Adrenal gland (tissue), 9 donors: ENCODE measurements at regions not wholly inside any gene's neighbourhood (a gene's known extent, or its start where the extent isn't known, plus 50 kb on each side); places are given as distances from the start of the nearest gene placed in this dataset.

Experiments
- DNase-seq, 7 donors: peaks; one replicate each; pipeline ENCODE4 v3.0.0-alpha.2; 2019 to 2020
- H3K27ac ChIP-seq, 5 donors: fragments of 200-600 bp; sonication (generic) in 4 of 5; 1 replicate in 3 of 5; 2 replicates in 2 of 5; pipeline versions ENCODE4 v1.5.1 to v1.8.0; 2016 to 2020; ENCODE audit warnings: mild to moderate bottlenecking in 1 of 5
- H3K27me3 ChIP-seq: fragments of 200-600 bp; 2 replicates; pipeline ENCODE4 v1.8.0; 2021
- H3K36me3 ChIP-seq, 2 donors: fragments of 200-600 bp; replicated peaks in 1 of 2; 1 replicate in 1 of 2; 2 replicates in 1 of 2; pipeline versions ENCODE4 v1.5.1 to v1.8.0; 2018 to 2022
- H3K4me1 ChIP-seq, 2 donors: fragments of 200-600 bp; replicated peaks in 1 of 2; 1 replicate in 1 of 2; 2 replicates in 1 of 2; pipeline versions ENCODE4 v1.5.1 to v1.8.0; 2018 to 2021
- H3K4me3 ChIP-seq, 4 donors: fragments of 200-600 bp; sonication (generic) in 3 of 4; one replicate each; pipeline ENCODE4 v1.5.1; 2016 to 2018
- H3K9me3 ChIP-seq, 3 donors: fragments of 200-600 bp; sonication (generic) in 1 of 3; replicated peaks in 1 of 3; 1 replicate in 2 of 3; 2 replicates in 1 of 3; pipeline versions ENCODE4 v1.5.1 to v1.8.0; 2016 to 2021
- POLR2A ChIP-seq, 2 donors: fragments of 450-650 bp; IDR thresholded peaks; one replicate each; pipeline ENCODE4 v1.6.1; 2017; ENCODE audit warnings: antibody characterized with exemption in 2 of 2, mild to moderate bottlenecking in 2 of 2, moderate library complexity in 1 of 2
- WGBS, 4 donors: extraction: QIAGEN DNeasy Blood & Tissue Kit in 2 of 4; methylation state at CpG; one replicate each; pipeline versions ENCODE4 v1.1.5 to v1.1.7; 2013 to 2017; 5-methylcytosine and 5-hydroxymethylcytosine counted together
- intact Hi-C, 2 donors: fragments of 100-400 bp; cut with DNase I; formaldehyde crosslinking; loops; one replicate each; pipeline versions ENCODE4 v1.14.1 to v1.15.0; 2022 to 2023
- TF ChIP-seq, protein P1 (sequence below), 6 experiments: fragments of 450-650 bp in 4 of 6; fragments of 200-600 bp in 2 of 6; sonication (generic) in 1 of 6; IDR thresholded peaks; 1 replicate in 5 of 6; 2 replicates in 1 of 6; pipeline versions ENCODE4 v1.5.1 to v1.8.0; 2016 to 2021; ENCODE audit warnings: antibody characterized with exemption in 6 of 6, mild to moderate bottlenecking in 2 of 6, moderate library complexity in 1 of 6
- donor health status: healthy with polysubstance abuse.
- donor health status: Bipolar disorder and iron deficiency.
- donor health status: DM: yes; HTN: yes; CAD: no.
- donor health status: DM: no; HTN: no; CAD: no.
- donor health status: DM: no; HTN: no; CAD: no.

DNA sequence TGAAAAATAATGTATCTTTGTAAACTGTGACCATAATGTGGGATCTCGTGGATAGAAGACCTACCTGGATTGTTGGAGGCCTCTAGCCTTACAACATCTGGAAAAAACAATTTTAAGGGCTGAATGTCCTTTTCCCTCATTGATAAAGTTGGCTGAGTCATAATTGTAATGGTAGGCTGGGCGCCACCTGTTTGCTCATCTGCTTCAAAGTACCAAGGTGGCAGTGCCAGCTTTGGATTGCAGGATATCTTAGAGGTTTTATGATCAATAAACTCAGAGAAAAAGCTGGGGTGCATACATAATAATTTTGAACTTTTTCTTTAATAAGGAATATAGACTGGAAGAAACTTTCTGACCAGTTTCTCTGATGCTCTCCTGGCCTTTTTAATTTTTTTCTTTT lies 653.4 kb downstream of the MMUT start:
- WGBS, 4 donors, result 69 to 85% (median 77%) methylated on average over 2 of the region's 2 CpGs
- no peak overlapping the region for H3K4me3 ChIP-seq
- intact Hi-C loops, result no loop called here
- TF ChIP-seq POLR2A (IDR thresholded peaks at IDR 0.05), result no peak
- TF ChIP-seq, protein P1, sequence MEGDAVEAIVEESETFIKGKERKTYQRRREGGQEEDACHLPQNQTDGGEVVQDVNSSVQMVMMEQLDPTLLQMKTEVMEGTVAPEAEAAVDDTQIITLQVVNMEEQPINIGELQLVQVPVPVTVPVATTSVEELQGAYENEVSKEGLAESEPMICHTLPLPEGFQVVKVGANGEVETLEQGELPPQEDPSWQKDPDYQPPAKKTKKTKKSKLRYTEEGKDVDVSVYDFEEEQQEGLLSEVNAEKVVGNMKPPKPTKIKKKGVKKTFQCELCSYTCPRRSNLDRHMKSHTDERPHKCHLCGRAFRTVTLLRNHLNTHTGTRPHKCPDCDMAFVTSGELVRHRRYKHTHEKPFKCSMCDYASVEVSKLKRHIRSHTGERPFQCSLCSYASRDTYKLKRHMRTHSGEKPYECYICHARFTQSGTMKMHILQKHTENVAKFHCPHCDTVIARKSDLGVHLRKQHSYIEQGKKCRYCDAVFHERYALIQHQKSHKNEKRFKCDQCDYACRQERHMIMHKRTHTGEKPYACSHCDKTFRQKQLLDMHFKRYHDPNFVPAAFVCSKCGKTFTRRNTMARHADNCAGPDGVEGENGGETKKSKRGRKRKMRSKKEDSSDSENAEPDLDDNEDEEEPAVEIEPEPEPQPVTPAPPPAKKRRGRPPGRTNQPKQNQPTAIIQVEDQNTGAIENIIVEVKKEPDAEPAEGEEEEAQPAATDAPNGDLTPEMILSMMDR (IDR thresholded peaks at IDR 0.05), result no peak
- no peaks in the 10 kb centered on the region for H3K4me1 ChIP-seq
- H3K27ac ChIP-seq, result no peak overlapping the region
- no peaks in the 10 kb centered on the region for H3K36me3 ChIP-seq
- DNase-seq, result no peak
- no peaks in the 10 kb centered on the region for H3K9me3 ChIP-seq
- no peaks in the 10 kb centered on the region for H3K27me3 ChIP-seq

DNA sequence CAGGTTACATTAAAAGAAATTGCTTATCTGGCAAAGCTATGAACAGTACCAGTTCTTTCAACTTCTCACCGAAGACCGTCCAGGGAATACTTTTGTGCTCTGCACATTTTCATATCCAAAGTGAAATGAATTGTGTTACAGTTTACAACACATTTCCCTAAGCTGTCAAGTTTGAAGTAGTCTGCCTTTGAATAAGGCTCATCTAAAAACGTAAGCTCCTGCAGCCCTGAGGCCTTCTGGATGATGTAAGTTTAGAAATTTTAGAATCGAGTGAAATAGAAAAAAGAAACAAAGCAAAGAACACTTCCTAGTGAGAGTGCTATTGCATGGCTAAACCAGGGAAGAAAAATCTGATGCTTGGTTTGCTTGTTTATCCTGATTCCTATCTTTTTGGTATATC lies 653.8 kb downstream of the MMUT start:
- H3K27me3 ChIP-seq, result no peaks in the 10 kb centered on the region
- intact Hi-C loops, result no loop called here
- no peaks in the 10 kb centered on the region for H3K4me1 ChIP-seq
- no peak overlapping the region for H3K27ac ChIP-seq
- H3K4me3 ChIP-seq, result no peak overlapping the region
- DNase-seq, result no peak
- TF ChIP-seq, protein P1 (IDR thresholded peaks at IDR 0.05), result no peak
- TF ChIP-seq POLR2A (IDR thresholded peaks at IDR 0.05), result no peak
- 70 to 82% (median 74%) methylated on average over 4 of the region's 4 CpGs for WGBS, 4 donors
- H3K9me3 ChIP-seq, result no peaks in the 10 kb centered on the region
- H3K36me3 ChIP-seq, result no peaks in the 10 kb centered on the region

DNA sequence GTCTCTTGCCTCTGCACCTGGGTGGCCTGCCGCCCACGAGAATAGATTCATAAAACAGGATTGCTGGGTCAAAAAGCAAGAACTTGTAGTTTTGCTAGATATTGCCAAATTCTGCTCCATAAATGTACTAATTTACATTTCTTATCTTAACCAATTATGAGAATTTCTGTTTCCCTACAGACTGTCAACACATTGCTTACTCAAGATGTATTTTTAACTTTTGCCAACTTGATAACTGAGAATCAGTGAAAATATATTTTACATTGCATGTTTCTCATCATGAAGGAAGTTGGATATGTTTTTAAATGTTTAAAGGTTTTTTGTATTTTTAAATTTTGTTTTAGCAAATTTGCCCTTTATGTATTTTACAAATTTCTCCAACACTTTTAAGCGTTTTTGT lies 664.8 kb downstream of the MMUT start:
- H3K36me3 ChIP-seq, result no peaks in the 10 kb centered on the region
- no peak overlapping the region for H3K4me3 ChIP-seq
- no peak for TF ChIP-seq POLR2A (IDR thresholded peaks at IDR 0.05)
- TF ChIP-seq, protein P1 (IDR thresholded peaks at IDR 0.05), result no peak
- no peaks in the 10 kb centered on the region for H3K9me3 ChIP-seq
- H3K4me1 ChIP-seq, result no peaks in the 10 kb centered on the region
- intact Hi-C loops, result no loop called here
- DNase-seq, result no peak
- H3K27me3 ChIP-seq, result no peaks in the 10 kb centered on the region
- 69 to 78% (median 74%) methylated on average over 3 of the region's 3 CpGs for WGBS, 4 donors
- no peak overlapping the region for H3K27ac ChIP-seq

DNA sequence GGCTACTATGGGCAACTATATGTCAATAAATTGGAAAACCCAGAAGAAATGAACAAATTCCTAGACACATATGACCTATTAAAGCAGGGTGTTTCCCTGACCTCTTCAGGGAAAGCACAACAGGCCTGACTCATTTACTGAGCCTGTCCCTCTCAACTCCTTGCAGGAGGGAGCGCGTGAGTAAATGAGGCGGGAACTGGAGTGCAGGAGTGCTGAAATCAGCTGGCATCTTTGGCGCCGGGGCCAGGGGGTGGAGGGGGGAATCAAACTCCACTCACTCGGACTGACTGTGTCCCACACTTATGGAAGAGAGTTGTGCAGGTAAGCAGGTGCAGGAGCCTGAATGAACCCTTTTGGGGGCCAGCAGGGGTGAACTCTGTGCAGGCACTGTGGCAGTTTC lies 671.2 kb upstream of the PTCHD4 start:
- Histone ChIP-seq H3K4me3 (no peak overlapping the region), H3K9me3 (no peaks in the 10 kb centered on the region), H3K27ac (no peak overlapping the region), H3K27me3 (no peaks in the 10 kb centered on the region), H3K4me1 (no peaks in the 10 kb centered on the region), H3K36me3 (no peaks in the 10 kb centered on the region)
- WGBS, 4 donors, result 74 to 77% (median 76%) methylated on average over 6 of the region's 6 CpGs
- TF ChIP-seq, protein P1 (IDR thresholded peaks at IDR 0.05), result no peak
- no peak for TF ChIP-seq POLR2A (IDR thresholded peaks at IDR 0.05)
- intact Hi-C loops, result no loop called here
- no peak for DNase-seq
